H9 (cell line): ENCODE measurements at regions not wholly inside any gene's neighbourhood (a gene's known extent, or its start where the extent isn't known, plus 50 kb on each side); places are given as distances from the start of the nearest gene placed in this dataset.
A peak's percentile ranks its signal among the peaks of the same experiment; 100 is the strongest.

ENCODE experiments used
- DNase-seq: peaks from one replicate; pipeline ENCODE4 v3.0.0-alpha.2; 2017
- H2AFZ ChIP-seq: one replicate; pipeline ENCODE4 v1.6.1; 2013; ENCODE audit warnings: mild to moderate bottlenecking, low read length, control low read depth, moderate library complexity
- H2AK5ac ChIP-seq: 2 replicates; pipeline ENCODE4 v1.6.1; 2013; ENCODE audit warnings: low read length, control low read depth, mixed read lengths; ENCODE audit not compliant: insufficient read length
- H2BK120ac ChIP-seq: one replicate; pipeline ENCODE4 v1.6.1; 2013; ENCODE audit warnings: low read depth, mild to moderate bottlenecking, low read length, control low read depth, inconsistent platforms; ENCODE audit not compliant: poor library complexity, severe bottlenecking
- H2BK12ac ChIP-seq: 2 replicates; pipeline ENCODE4 v1.6.1; 2013; ENCODE audit warnings: low read length, control low read depth, mixed read lengths, low read depth; ENCODE audit not compliant: insufficient read length
- H2BK15ac ChIP-seq: 2 replicates; pipeline ENCODE4 v1.6.1; 2013; ENCODE audit warnings: low read depth, low read length, control low read depth
- H2BK20ac ChIP-seq: one replicate; pipeline ENCODE4 v1.6.1; 2013; ENCODE audit warnings: low read depth, mild to moderate bottlenecking, low read length, control low read depth, inconsistent platforms; ENCODE audit not compliant: poor library complexity, severe bottlenecking
- H2BK5ac ChIP-seq: 2 replicates; pipeline ENCODE4 v1.6.1; 2013; ENCODE audit warnings: low read length, control low read depth, mixed read lengths; ENCODE audit not compliant: insufficient read length
- H3K14ac ChIP-seq: 2 replicates; pipeline ENCODE4 v1.6.1; 2013; ENCODE audit warnings: low read length, control low read depth; ENCODE audit not compliant: insufficient read depth
- H3K18ac ChIP-seq: 2 replicates; pipeline ENCODE4 v1.6.1; 2013; ENCODE audit warnings: low read depth, mild to moderate bottlenecking, mixed read lengths, low read length, control low read depth; ENCODE audit not compliant: insufficient read length
- H3K23ac ChIP-seq: 2 replicates; pipeline ENCODE4 v1.6.1; 2013; ENCODE audit warnings: low read length, control low read depth, mixed read lengths, low read depth; ENCODE audit not compliant: insufficient read length
- H3K23me2 ChIP-seq: 2 replicates; pipeline ENCODE4 v1.6.1; 2013; ENCODE audit warnings: low read depth, mild to moderate bottlenecking, mixed read lengths, low read length, control low read depth; ENCODE audit not compliant: insufficient read length, poor library complexity, severe bottlenecking
- H3K27ac ChIP-seq: 2 replicates; pipeline ENCODE4 v1.5.1; 2013; ENCODE audit warnings: low read length, control low read depth, mixed read lengths, low read depth; ENCODE audit not compliant: insufficient read length
- H3K27me3 ChIP-seq: 2 replicates; pipeline ENCODE4 v1.6.1; 2013; ENCODE audit warnings: low read length, control low read depth, inconsistent platforms; ENCODE audit not compliant: insufficient read depth
- H3K4ac ChIP-seq: 2 replicates; pipeline ENCODE4 v1.6.1; 2013; ENCODE audit warnings: low read depth, mild to moderate bottlenecking, control low read depth, inconsistent platforms, low read length, moderate library complexity
- H3K4me1 ChIP-seq: 2 replicates; pipeline ENCODE4 v1.6.1; 2013; ENCODE audit warnings: low read length, control low read depth, inconsistent platforms; ENCODE audit not compliant: insufficient read depth
- H3K4me2 ChIP-seq: 2 replicates; pipeline ENCODE4 v1.6.1; 2013; ENCODE audit warnings: low read length, control low read depth, mixed read lengths; ENCODE audit not compliant: insufficient read length, insufficient read depth
- H3K56ac ChIP-seq: 2 replicates; pipeline ENCODE4 v1.6.1; 2013; ENCODE audit warnings: low read depth, mild to moderate bottlenecking, mixed read lengths, low read length, control low read depth; ENCODE audit not compliant: insufficient read length
- H3K79me1 ChIP-seq: 2 replicates; pipeline ENCODE4 v1.6.1; 2013; ENCODE audit warnings: low read depth, mild to moderate bottlenecking, moderate library complexity, low read length, control low read depth, inconsistent platforms; ENCODE audit not compliant: insufficient read depth, poor library complexity, severe bottlenecking
- H3K79me2 ChIP-seq: 2 replicates; pipeline ENCODE4 v1.6.1; 2013; ENCODE audit warnings: low read length, control low read depth, inconsistent platforms; ENCODE audit not compliant: insufficient read depth
- H3K9ac ChIP-seq: 2 replicates; pipeline ENCODE4 v1.6.1; 2013; ENCODE audit warnings: low read length, control low read depth, mixed read lengths; ENCODE audit not compliant: insufficient read length; ENCODE audit errors: extremely low read depth
- H3K9me3 ChIP-seq: one replicate; pipeline ENCODE4 v1.6.1; 2013; ENCODE audit warnings: low read depth, low read length, inconsistent platforms; ENCODE audit not compliant: control insufficient read depth
- H3T11ph ChIP-seq: one replicate; pipeline ENCODE4 v1.6.1; 2013; ENCODE audit warnings: mild to moderate bottlenecking, low read length, control low read depth, inconsistent platforms
- H4K20me1 ChIP-seq: one replicate; pipeline ENCODE4 v1.6.1; 2013; ENCODE audit not compliant: control insufficient read depth, insufficient read length, insufficient read depth
- H4K5ac ChIP-seq: 2 replicates; pipeline ENCODE4 v1.6.1; 2013; ENCODE audit warnings: low read depth, mild to moderate bottlenecking, mixed read lengths, low read length, control low read depth; ENCODE audit not compliant: insufficient read length
- H4K8ac ChIP-seq: replicated peaks from 2 replicates; pipeline ENCODE4 v1.6.1; 2013; ENCODE audit warnings: low read length, control low read depth, mixed read lengths, low read depth; ENCODE audit not compliant: insufficient read length
- H4K91ac ChIP-seq: 2 replicates; pipeline ENCODE4 v1.6.1; 2013; ENCODE audit warnings: low read depth, mild to moderate bottlenecking, moderate library complexity, mixed read lengths, low read length, control low read depth; ENCODE audit not compliant: insufficient read length
- H3K27ac Mint-ChIP-seq, 3 experiments: 2 replicates in 2 of 3; 3 replicates in 1 of 3; pipeline ENCODE4 v1.8.0; 2020 to 2021; ENCODE audit warnings: mixed read lengths in 3 of 3, mild to moderate bottlenecking in 1 of 3, moderate library complexity in 1 of 3
- H3K27me3 Mint-ChIP-seq: 2 replicates; pipeline ENCODE4 v1.8.0; 2021; ENCODE audit warnings: low read depth, mild to moderate bottlenecking, moderate library complexity, mixed read lengths
- H3K36me3 Mint-ChIP-seq, 3 experiments: 2 replicates in 2 of 3; 3 replicates in 1 of 3; pipeline ENCODE4 v1.8.0; 2020 to 2021; ENCODE audit warnings: low read depth in 3 of 3, mixed read lengths in 3 of 3; ENCODE audit not compliant: insufficient read depth in 1 of 3
- H3K4me1 Mint-ChIP-seq, 2 experiments: 2 replicates each; pipeline ENCODE4 v1.8.0; 2020; ENCODE audit warnings: mixed read lengths in 2 of 2
- H3K4me3 Mint-ChIP-seq, 2 experiments: 2 replicates in 1 of 2; 3 replicates in 1 of 2; pipeline ENCODE4 v1.8.0; 2020 to 2021; ENCODE audit warnings: mild to moderate bottlenecking in 2 of 2, mixed read lengths in 2 of 2, moderate library complexity in 1 of 2
- H3K9me3 Mint-ChIP-seq, 2 experiments: 2 replicates in 1 of 2; 3 replicates in 1 of 2; pipeline ENCODE4 v1.8.0; 2020; ENCODE audit warnings: mild to moderate bottlenecking in 2 of 2, mixed read lengths in 2 of 2, moderate library complexity in 1 of 2
- WGBS: extraction: QIAGEN DNeasy Blood & Tissue Kit; methylation state at CpG from one replicate; pipeline ENCODE4 v1.1.7; 2013; ENCODE audit warnings: missing lambda C conversion rate, low lambda C conversion rate, mixed read lengths; ENCODE audit not compliant: insufficient read length; ENCODE audit errors: extremely low coverage; 5-methylcytosine and 5-hydroxymethylcytosine counted together
- TF ChIP-seq, protein P1 (sequence below): fragments of 200-600 bp; sonication (generic); conservative IDR thresholded peaks from 3 replicates; pipeline ENCODE4 v1.8.0; 2021; ENCODE audit warnings: antibody characterized with exemption, mild to moderate bottlenecking

DNA sequence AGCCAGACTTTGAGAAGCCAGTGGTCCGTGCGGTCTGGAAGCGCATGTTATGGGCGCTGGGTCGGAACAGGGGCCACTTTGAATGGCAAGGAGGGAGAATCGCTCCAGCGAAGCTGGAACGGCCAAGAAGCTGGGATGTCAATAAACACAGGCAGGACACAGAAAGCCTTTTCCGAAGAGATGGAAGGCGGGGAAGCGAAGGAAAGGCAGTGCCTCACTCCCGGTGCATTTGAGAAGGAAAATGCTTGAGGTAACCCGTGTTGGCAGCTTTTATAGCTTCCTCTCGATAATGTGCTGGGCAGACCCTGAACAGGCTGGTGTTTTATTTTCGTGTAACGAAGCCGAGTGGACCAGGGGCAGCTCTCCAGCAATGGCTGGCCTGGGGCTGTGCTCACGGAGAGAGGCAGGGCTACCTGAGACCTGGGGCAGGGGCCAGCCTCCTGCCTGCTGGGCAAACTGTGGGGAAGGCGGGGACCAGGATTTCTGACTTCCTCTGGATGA lies 84.2 kb upstream of the SPRY4 start:
- Histone ChIP-seq H3K27ac (no peak overlapping the region), H2AFZ (no peak overlapping the region), H3K27me3 (no peaks in the 10 kb centered on the region), H3K79me2 (no peaks in the 10 kb centered on the region), H3K9ac (no peak overlapping the region), H2BK15ac (no peak overlapping the region), H3K14ac (peak overlapping the region; percentile 30; the same call in 1 of the 2 replicates), H3K4ac (no peak overlapping the region), H3K56ac (no peak overlapping the region), H3K4me1 (peaks cover 6% of the 10 kb centered on the region; the same call in 1 of the 2 replicates), H3K9me3 (no peaks in the 10 kb centered on the region), H4K8ac (no peak overlapping the region), H3K23me2 (no peaks in the 10 kb centered on the region), H2BK120ac (no peak overlapping the region), H4K91ac (no peak overlapping the region), H2BK5ac (no peak overlapping the region), H3K23ac (no peak overlapping the region), H4K5ac (no peak overlapping the region), H3T11ph (no peak overlapping the region), H2BK20ac (no peak overlapping the region), H4K20me1 (no peaks in the 10 kb centered on the region), H2BK12ac (no peak overlapping the region), H3K4me2 (no peak overlapping the region), H3K18ac (no peak overlapping the region), H3K79me1 (no peaks in the 10 kb centered on the region), H2AK5ac (no peak overlapping the region)
- Mint-ChIP-seq H3K9me3 (no peaks in the 10 kb centered on the region), H3K27me3 (no peaks in the 10 kb centered on the region), H3K27ac (peak overlapping the region in 2 of 3 experiments; percentile 36 to 60; a peak in 2 of 7 replicates), H3K4me3 (no peak overlapping the region), H3K4me1 (peaks cover 16 to 20% of the 10 kb centered on the region in 2 experiments), H3K36me3 (no peaks in the 10 kb centered on the region)
- WGBS = no CpG with 5 or more reads among the region's 19 CpGs
- DNase-seq = no peak
- TF ChIP-seq, protein P1, sequence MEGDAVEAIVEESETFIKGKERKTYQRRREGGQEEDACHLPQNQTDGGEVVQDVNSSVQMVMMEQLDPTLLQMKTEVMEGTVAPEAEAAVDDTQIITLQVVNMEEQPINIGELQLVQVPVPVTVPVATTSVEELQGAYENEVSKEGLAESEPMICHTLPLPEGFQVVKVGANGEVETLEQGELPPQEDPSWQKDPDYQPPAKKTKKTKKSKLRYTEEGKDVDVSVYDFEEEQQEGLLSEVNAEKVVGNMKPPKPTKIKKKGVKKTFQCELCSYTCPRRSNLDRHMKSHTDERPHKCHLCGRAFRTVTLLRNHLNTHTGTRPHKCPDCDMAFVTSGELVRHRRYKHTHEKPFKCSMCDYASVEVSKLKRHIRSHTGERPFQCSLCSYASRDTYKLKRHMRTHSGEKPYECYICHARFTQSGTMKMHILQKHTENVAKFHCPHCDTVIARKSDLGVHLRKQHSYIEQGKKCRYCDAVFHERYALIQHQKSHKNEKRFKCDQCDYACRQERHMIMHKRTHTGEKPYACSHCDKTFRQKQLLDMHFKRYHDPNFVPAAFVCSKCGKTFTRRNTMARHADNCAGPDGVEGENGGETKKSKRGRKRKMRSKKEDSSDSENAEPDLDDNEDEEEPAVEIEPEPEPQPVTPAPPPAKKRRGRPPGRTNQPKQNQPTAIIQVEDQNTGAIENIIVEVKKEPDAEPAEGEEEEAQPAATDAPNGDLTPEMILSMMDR = no peak
